HT-29 (cell line): ENCODE measurements at regions not wholly inside any gene's neighbourhood (a gene's known extent, or its start where the extent isn't known, plus 50 kb on each side); places are given as distances from the start of the nearest gene placed in this dataset.
"Not testable (repeated sequence)": the region's sequence is repeated elsewhere in the genome, so short reads cannot be mapped to it uniquely, and the experiment has no call there.

Source experiments
- DNase-seq: peaks from one replicate; pipeline ENCODE4 v3.0.0-alpha.2; 2015; ENCODE audit warnings: low spot score

DNA sequence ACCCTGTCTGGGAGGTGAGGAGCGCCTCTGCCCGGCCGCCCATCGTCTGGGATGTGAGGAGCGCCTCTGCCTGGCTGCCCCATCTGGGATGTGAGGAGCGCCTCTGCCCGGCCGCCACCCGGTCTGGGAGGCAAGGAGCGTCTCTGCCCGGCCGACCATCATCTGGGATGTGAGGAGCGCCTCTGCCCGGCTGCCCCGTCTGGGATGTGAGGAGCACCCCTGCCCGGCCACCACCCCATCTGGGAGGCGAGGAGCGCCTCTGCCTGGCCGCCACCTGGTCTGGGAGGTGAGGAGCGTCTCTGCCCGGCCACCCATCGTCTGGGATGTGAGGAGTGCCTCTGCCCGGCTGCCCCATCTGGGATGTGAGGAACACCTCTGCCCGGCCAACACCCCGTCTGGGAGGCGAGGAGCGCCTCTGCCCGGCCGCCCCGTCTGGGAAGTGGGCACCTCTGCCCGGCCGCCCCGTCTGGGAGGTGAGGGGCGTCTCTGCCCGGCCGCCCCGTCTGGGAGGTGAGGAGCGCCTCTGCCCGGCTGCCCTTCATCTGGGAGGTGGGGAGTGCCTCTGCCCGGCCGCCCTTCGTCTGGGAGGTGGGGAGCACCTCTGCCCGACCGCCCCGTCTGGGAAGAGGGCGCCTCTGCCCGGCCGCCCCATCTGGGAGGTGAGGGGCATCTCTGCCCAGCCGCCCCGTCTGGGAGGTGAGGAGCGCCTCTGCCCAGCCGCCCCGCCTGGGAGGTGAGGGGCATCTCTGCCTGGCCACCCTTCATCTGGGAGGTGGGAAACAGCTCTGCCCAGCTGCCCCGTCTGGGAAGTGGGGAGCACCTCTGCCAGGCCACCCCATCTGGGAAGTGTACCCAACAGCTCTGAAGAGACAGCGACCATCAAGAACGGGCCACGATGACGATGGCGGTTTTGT, 399.7 kb downstream of the CAAP1 start:
- DNase-seq = not testable (repeated sequence)

DNA sequence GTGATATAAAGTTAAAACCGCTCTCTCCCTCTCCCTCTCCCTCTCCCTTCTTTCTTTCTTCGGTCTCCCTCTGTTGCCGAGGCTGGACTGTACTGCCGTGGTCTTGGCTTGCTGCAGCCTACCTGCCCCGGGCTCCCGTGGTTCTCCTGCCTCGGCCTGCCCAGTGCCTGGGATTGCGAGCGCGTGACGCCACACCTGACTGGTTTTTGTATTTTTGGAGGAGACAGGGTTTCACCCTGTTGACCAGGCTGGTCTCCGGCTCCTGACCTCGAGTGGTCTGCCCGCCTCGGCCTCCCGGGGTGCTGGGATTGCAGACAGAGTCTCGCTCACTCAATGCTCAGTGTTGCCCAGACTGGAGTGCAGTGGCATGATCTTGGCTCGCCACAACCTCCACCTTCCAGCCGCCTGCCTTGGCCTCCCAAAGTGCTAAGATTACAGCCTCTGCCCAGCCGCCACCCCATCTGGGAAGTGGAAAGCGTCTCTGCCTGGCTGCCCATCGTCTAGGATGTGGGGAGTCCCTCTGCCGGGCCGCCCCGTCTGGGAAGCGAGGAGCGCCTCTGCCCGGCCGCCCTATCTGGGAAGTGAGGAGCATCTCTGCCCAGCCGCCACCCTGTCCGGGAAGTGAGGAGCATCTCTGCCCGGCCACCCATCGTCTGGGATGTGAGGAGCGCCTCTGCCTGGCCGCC, 400.5 kb downstream of the CAAP1 start:
- not testable (repeated sequence) for DNase-seq

GRCh38 chr9:26483991-26484390, 408.6 kb downstream of the CAAP1 start:
- DNase-seq = no peak

GRCh38 chr9:26477963-26478362, 414.6 kb downstream of the CAAP1 start:
- DNase-seq = no peak

DNA sequence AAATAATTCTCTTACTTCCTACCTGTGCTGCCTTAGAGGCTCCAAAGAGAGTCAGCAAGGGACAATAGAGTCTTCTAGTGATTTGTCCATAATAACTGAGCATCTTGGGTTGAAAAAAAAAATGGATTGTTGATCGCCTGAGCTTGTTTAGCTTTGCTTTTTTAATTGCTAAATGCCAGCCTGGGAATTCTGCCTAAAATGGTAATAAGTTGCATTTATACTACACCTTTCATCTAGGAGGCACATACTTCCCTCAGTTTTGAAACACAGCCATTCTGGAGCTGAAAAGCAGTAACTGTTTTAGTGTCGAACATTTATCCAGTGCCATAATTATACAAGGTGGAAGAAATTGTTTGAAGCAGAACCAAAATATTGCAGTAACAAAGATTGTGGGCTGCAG, 421.3 kb downstream of the CAAP1 start:
- DNase-seq = no peak

GRCh38 chr9:26470284-26470683, 422.3 kb downstream of the CAAP1 start:
- no peak for DNase-seq

GRCh38 chr9:26463837-26464236, 428.8 kb downstream of the CAAP1 start:
- no peak for DNase-seq

- DNase-seq = no peak
These were observed 429.9 kb downstream of the CAAP1 start for GRCh38 chr9:26462751-26463150.

- no peak for DNase-seq
These were observed 430.4 kb downstream of the CAAP1 start for GRCh38 chr9:26462213-26462612.

- no peak for DNase-seq
These were observed 432.0 kb downstream of the CAAP1 start for GRCh38 chr9:26460624-26461023.

DNA sequence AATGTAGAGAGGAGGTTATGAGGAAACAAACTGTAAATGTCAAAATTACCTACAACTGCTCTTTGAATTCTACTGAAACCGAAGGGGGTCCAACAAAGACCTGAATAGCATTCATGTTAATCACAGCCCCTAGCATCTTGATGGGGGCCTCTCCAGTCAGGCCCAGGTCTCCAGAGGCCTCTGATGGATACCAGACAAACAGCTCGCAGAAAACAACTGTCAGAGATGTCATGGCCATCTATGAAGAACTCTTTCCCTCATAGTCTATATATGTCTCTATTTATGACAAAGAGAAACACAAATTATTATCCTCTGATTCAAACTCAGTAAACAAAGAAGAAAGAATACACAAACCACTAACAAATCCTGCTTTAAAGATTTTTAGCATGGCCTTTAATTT, 432.6 kb downstream of the CAAP1 start:
- DNase-seq = no peak

DNA sequence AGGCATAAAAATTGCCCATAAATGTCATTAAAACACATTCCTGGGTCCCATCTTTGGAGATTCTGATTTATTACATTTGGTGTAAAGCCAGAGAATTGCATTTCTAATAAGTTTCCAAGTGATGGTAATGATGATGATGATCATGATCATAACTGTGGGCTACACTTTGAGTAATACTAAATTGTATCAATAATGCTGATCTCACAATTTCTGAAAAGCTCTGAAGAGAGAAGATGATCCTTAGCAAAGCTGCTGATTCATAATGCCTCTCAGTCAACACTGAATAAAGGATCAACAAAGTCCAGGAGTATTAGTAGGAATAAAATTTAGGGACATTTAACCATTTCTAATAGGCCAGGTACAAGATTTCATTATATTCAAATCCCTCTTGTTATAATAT, 434.5 kb downstream of the CAAP1 start:
- no peak for DNase-seq

DNA sequence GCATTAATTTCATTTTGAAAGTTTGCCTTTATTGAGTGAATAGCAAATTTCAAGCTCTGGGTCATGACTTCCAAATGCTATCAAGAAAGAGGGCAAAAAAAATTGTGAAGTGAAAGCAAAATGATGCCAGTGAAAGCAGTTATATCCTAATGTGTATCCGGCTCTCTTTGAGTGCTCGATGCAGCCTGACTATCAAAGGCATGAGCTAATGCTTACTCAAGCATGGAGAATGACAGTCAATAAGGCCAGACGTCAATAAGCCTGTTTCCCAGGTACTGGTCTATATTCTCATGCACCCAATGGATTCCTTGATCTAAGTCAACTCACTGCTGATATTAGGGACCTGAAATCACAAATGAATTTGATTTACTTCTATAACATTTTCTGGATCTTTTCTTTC, 435.5 kb downstream of the CAAP1 start:
- DNase-seq = no peak

DNA sequence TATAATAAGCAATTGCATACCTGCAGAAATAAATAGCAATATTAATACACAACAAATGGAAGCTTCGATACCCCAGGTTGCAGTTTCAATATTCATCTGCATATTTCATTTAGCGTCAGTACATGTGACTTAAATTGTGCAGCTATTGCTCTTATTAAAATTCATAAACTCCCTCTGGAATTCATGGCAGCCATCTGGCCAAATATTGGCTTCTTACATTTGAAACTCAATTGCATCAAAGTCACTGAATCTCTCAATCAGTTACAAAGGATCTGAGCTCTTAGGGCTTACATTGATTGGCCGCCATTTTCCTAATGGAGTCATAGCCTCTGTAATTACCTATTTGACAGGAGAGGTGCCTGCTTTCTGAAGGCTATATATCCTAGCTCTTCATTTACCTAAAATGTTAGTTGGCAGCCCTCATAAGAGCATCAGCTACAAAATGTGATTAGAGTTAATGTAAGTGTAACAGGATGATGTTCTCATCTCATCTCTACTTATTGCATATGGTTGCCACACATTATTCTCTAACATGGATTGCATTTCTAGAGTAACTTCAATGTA, 453.5 kb downstream of the CAAP1 start:
- no peak for DNase-seq

DNA sequence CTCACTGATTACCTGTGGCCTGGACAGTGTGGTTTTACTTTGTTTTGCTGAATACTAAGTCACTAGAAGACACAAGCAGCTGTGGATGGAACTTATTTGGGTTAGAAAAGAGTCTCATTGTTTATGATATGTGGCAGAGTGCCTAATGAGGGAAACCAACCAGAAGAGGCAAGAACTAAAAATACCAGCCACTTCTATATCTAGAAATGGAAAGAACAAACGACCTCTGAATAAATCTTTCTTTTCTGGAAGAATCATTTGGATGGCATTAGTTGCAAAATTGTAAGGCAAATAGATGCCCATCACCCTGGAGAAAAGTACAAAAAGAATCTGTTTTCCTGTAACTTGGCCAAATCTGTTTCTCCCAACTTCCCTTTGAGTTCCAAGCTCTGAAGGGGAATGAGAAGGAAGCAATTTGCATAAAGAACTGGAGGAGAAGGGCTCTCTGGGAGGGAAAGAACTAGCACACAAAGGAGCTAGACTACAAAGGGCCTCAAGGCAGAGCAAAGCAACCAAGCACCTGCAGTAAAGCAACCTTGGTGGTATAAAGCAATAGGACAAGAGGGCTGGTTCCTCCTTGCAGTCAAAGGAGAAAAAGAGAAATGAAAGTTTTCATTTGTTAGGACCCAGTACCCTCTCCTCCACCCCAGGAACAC, 455.4 kb downstream of the CAAP1 start:
- no peak for DNase-seq

DNA sequence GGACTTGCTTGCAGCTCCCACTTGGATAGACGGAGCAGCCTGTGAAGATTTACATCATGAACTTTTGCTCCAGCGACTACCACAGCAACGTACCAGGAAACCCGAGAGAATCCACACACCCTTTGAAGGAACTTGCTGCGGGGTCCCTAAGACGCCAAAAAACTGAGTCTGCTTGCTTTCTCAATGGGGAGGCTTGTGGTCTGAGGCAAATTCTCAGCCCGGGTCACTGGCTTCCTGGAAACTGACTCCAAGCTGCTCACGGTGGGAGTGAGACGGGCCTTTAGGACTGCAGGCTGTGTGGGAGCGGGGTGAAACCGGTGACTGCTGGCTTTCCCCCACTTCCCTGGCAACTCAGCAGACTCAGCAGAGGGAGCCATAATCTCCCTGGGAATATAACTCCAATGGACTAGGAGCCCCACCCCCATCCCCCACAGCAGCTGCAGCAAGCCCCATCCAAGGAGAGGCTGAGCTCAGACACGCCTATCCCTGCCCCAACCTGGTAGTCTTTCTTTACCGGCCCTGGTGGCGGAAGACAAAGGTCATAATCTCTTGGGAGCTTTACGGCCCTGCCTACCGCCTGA, 466.0 kb downstream of the CAAP1 start:
- DNase-seq = no peak

DNA sequence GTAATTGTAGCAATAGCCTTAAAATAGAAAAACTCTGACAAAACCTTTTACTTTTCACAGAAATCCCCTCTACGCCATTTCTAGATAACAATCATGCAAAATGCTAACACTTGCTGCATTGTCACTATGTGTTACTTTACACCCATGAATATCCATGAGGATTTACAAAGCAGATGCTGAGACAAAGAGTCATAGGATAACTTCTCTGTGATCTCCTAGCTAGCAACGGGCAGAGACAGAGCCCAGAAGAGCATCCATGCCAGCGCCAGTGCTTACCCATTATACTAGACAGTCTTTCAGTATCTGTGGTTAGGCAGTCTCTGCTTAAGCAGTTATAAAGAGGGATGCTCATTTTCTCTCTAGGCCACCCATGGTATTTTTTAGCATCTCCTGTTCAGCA, 474.1 kb downstream of the CAAP1 start:
- DNase-seq = no peak

DNA sequence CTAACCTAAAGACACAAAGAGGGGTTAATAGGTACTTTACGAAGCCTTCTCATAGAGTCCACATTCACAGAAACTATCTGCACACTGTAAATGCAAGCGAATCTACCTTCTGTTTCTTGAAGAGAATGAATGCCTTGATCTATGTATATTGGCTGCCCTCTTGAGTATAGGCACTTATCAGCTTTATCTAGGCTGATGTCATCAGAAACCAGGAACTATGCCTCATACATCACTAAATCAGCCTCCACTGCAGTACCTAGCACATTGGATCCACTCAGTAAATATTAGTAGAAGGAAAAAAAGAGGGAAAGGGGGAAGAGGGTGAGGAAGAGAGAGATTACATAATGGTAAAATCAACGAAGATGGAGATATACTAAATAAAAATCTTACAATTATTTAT, 477.1 kb downstream of the CAAP1 start:
- DNase-seq = no peak

DNA sequence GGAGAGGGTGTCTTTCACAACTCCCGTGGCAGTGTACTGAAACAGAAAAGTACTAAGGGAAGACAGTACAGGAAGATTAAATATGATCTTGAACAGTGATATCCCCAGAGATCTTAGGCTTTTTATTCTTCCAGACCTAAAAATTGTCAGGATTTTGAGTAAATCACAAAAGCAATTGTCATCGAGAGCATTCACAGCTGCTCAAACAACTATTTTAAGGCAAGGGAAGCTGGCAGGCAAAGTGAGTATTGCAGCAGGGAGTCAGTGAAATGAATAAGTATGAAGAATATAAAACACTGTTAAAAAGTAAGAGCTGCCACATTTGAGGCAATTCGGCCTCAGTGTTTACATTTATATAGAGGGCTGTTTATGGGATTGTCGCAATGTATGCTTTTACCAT, 479.0 kb downstream of the CAAP1 start:
- DNase-seq = no peak

DNA sequence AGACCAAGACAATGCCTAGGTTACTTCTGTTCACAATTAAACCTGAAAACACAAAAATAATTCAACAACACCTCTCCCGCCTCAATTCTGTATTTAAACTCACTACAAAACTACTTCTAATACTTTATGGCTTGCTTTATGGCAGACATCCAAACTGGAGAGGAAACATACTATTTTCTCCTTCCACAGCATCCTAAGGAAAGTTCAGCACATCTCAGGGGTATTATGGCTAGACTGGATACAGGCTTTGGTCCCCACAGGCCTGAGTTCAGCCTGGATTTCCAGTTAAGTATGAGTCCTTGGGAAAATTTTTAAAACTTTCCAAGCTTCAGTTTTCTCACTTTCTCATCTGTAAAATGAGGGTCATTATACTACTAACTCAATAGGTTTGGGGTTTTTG, 480.2 kb downstream of the CAAP1 start:
- DNase-seq = no peak

- no peak for DNase-seq
These were observed 485.9 kb downstream of the CAAP1 start for GRCh38 chr9:26406676-26407075.

DNA sequence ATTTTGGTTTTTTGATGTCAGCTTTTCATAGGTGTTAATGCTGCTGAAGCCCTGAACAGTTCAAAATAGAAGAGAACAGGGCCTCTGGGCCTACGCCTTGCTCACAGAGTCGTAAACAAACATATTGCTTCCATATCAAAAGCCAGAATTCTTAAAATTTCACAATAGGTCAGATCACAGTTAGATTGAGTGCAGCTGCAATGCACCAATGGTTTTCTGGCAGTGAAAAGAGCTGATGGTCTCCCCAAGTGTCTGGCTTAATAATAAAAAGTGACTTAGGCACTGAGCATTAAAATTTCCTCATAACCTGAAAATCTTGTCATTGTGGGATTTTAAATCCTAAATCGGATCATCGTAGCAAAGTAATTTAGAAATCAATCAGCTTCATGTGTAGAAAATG, 493.0 kb downstream of the CAAP1 start:
- DNase-seq = no peak
